Naive thymus-derived CD8-positive, alpha-beta T cell (primary cell): ENCODE measurements at regions not wholly inside any gene's neighbourhood (a gene's known extent, or its start where the extent isn't known, plus 50 kb on each side); places are given as distances from the start of the nearest gene placed in this dataset.

Experiments used
- ATAC-seq, 2 donors: fragments of 150-1000 bp; cut with Tn5 transposase in 1 of 2; sonication (Bioruptor Pico), chemical (Tn5 transposase) in 1 of 2; 1 replicate in 1 of 2; 2 replicates in 1 of 2; pipeline ENCODE4 v1.10.0; 2021; ENCODE audit warnings: mild to moderate bottlenecking in 2 of 2, moderate library complexity in 2 of 2
- POLR2A ChIA-PET: fragments of 350-600 bp; sonication (Branson Sonifier 250); formaldehyde crosslinking; loops from one replicate; lab custom pipeline; 2021; ENCODE audit warnings: antibody characterized with exemption; lab: Charles Lee
- DNase-seq, 10 donors: peaks; one replicate each; pipeline versions ENCODE4 v3.0.0 to v3.0.0-alpha.2; 2020 to 2022
- H3K27ac Mint-ChIP-seq, 10 donors: one replicate each; pipeline ENCODE4 v1.8.0; 2020 to 2022; ENCODE audit warnings: mild to moderate bottlenecking in 10 of 10, mixed read lengths in 10 of 10, moderate library complexity in 4 of 10, inconsistent platforms in 1 of 10
- H3K27me3 Mint-ChIP-seq, 5 donors: one replicate each; pipeline ENCODE4 v1.8.0; 2021 to 2022; ENCODE audit warnings: mixed read lengths in 5 of 5
- H3K36me3 Mint-ChIP-seq, 3 donors: one replicate each; pipeline ENCODE4 v1.8.0; 2020 to 2022; ENCODE audit warnings: mixed read lengths in 3 of 3, mild to moderate bottlenecking in 2 of 3, inconsistent platforms in 1 of 3
- H3K4me1 Mint-ChIP-seq, 4 donors: one replicate each; pipeline ENCODE4 v1.8.0; 2021 to 2022; ENCODE audit warnings: mixed read lengths in 4 of 4
- H3K4me3 Mint-ChIP-seq, 10 donors: one replicate each; pipeline ENCODE4 v1.8.0; 2020 to 2022; ENCODE audit warnings: mild to moderate bottlenecking in 10 of 10, mixed read lengths in 10 of 10, moderate library complexity in 6 of 10, inconsistent platforms in 1 of 10
- H3K9me3 Mint-ChIP-seq, 9 donors: one replicate each; pipeline ENCODE4 v1.8.0; 2020 to 2022; ENCODE audit warnings: mixed read lengths in 9 of 9, mild to moderate bottlenecking in 3 of 9, inconsistent platforms in 1 of 9, moderate library complexity in 1 of 9

DNA sequence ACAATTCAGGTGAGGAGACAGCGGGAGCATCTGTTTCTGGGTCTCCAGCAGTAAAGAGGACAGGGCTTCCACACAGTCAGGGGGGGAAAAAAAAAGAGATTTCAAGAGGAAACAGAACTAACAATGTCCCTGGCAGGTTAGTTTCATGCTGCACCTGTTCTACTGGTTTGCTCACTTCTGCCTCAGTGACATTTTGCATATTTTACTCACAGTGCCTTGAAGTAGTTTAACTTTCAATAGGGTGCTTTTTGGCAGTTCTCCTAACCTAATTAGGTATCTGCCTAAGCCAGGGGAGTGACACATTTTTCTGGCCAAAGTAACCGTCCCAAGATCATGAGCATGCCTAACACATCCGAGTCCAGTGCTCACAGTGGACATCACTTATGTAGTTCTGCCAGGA is 109.0 kb upstream of the ALK start:
- POLR2A ChIA-PET: no interaction called here
- Mint-ChIP-seq H3K27me3 (peaks cover 2 to 30% (median 17%) of the 10 kb centered on the region in 5 donors), H3K9me3 (no peaks in the 10 kb centered on the region), H3K36me3 (no peaks in the 10 kb centered on the region), H3K4me1 (no peaks in the 10 kb centered on the region), H3K27ac (no peak overlapping the region), H3K4me3 (no peak overlapping the region)
- no peak for DNase-seq
- no peak for ATAC-seq

DNA sequence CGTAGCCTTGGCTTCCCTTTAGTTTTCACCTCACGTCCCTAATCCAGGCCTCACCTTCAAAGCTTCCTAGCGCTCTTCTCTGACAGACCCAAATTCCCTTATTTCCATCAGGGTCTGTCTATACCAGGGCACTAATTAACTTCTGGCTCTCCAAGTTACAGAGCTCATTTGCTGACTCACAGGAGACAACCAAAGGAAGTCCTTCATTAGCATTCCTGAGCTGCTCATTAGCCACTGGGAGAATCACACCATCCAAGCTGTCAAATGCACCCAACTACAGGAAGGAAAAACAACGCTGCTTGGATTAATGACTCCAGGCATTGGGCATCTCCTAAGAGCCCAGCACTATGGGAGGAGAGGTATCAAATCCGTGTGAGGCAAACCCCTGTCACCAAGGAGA is 109.8 kb upstream of the ALK start:
- POLR2A ChIA-PET: no interaction called here
- no peak overlapping the region for H3K27ac Mint-ChIP-seq
- ATAC-seq (no peak), DNase-seq (no peak)
- no peaks in the 10 kb centered on the region for H3K9me3 Mint-ChIP-seq
- H3K4me3 Mint-ChIP-seq: no peak overlapping the region
- H3K4me1 Mint-ChIP-seq: no peaks in the 10 kb centered on the region
- no peaks in the 10 kb centered on the region for H3K36me3 Mint-ChIP-seq
- peaks cover 2 to 25% (median 15%) of the 10 kb centered on the region in 5 donors for H3K27me3 Mint-ChIP-seq

DNA sequence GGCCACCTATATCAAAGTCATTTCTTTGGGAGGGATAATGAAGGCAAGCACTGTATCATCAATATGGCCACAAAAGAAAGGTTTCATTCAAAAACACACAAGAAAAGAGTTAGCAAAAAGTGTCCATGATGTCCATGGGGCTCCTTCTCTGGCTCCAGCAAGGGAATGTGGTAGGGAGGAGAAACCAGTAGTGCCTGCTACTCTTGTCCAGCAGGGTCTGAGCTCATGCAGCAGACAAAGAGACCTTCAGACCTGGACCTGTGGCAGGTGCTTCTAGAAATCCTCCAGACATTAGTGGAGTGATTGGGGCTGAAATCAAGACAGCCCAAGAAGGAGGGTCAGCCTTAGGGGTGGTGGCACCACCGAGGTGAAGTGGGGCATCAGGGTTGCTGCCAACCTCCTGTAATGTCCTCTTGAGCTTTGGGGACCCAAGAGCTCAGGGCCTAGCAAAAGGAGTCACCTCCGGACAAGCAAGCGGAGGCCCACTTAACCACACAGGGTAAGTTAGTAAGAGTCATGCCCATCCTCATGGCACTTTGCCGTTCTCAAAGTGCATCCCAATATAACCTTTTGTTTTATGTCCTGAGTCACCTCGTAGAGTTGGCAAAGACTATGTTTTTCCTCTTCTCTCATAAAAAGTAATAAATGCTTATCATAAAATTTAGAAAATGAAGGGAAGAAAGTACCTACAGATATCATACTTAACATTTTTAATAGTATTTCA is 112.6 kb upstream of the YPEL5 start:
- H3K27ac Mint-ChIP-seq: no peak overlapping the region
- H3K9me3 Mint-ChIP-seq: no peaks in the 10 kb centered on the region
- ATAC-seq: no peak
- no peaks in the 10 kb centered on the region for H3K4me1 Mint-ChIP-seq
- POLR2A ChIA-PET: no interaction called here
- H3K4me3 Mint-ChIP-seq: no peak overlapping the region
- peaks cover 2 to 42% (median 13%) of the 10 kb centered on the region in 5 donors for H3K27me3 Mint-ChIP-seq
- DNase-seq: no peak
- H3K36me3 Mint-ChIP-seq: no peaks in the 10 kb centered on the region

DNA sequence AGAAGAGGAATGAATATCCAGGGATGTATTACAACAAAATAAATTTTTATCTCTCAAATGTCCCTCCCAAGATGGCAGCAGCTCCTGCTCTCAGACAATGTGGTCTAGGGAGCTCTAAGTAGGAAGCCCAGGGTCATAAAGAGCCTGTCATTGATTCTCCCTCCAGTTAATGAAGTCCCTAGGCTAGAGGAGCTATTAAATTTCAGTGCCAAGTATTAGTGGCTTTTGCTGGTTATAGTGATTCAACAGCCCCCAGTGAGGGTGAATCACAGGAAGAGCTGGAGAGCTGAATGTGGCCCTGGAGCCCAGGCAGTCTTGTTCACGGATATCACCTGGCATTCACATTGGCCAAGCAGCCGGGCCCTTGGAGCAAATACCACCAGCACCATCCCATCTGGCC is 109.8 kb upstream of the YPEL5 start:
- POLR2A ChIA-PET: no interaction called here
- no peak for ATAC-seq
- Mint-ChIP-seq H3K36me3 (no peaks in the 10 kb centered on the region), H3K27me3 (peaks cover 3 to 29% (median 11%) of the 10 kb centered on the region in 5 donors), H3K4me3 (no peak overlapping the region), H3K27ac (no peak overlapping the region), H3K9me3 (no peaks in the 10 kb centered on the region), H3K4me1 (no peaks in the 10 kb centered on the region)
- DNase-seq: no peak

DNA sequence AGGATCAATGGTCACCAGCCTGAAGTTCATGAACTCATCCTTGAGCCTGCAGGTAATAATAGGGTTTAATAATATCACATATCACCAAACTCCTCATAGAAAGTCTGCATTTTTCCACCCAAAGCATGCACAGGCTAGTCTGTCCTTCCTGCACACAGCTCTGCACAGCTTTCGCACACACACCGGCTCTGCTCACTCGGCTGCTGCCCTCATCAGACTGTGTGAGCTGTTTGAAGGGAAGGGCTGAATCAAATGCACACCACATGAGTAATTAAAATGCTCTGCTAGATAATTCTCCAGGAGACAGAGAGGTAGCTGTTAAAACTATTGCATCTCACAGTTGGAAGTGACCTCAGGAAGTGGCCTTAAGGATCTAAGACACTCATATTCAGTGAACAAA is 108.4 kb upstream of the YPEL5 start:
- ATAC-seq (no peak), DNase-seq (no peak)
- H3K27me3 Mint-ChIP-seq: peaks cover 3 to 29% (median 12%) of the 10 kb centered on the region in 5 donors
- no peaks in the 10 kb centered on the region for H3K9me3 Mint-ChIP-seq
- H3K27ac Mint-ChIP-seq: no peak overlapping the region
- no peak overlapping the region for H3K4me3 Mint-ChIP-seq
- H3K36me3 Mint-ChIP-seq: no peaks in the 10 kb centered on the region
- POLR2A ChIA-PET: no interaction called here
- H3K4me1 Mint-ChIP-seq: no peaks in the 10 kb centered on the region

DNA sequence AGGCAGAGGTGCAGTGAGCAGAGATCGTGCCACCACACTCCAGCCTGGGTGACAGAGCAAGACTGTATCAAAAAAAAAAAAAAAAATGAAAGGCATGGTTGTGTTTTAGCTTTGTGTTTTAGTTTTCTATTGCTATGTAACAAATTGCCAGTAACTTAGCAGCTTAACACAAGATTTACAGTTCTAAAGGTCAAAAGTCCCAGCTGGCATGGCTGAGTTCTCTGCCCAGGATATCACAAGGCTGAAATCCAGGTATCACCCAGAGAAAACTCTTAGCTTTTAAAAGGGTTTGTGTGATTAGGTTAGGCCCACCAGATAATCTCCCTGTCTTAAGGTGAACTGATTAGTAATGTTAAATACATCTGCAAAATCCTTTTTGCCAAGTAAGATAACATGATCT is 107.7 kb upstream of the YPEL5 start:
- POLR2A ChIA-PET: no interaction called here
- no peaks in the 10 kb centered on the region for H3K9me3 Mint-ChIP-seq
- no peak for ATAC-seq

DNA sequence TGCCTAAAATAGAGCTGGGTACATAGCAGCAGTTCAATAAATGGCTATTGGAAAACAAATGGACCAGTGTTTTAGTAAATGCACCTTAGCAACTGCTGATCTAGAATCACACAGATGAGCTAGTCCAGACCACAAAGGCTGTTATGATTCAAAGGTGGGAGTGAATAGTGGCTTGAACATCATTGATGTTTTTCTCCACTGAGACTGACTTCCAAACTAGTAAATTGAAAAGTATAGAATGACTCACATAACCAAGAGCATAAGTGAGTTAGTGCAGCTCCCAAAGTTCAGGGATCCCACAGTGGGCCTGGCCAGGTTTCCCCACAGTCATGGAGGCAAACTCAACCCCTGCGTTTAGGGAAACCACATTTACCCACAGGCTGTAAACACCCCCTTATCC is 106.7 kb upstream of the YPEL5 start:
- POLR2A ChIA-PET: no interaction called here
- peaks cover 3 to 42% (median 18%) of the 10 kb centered on the region in 5 donors for H3K27me3 Mint-ChIP-seq
- no peak for ATAC-seq

More for the DNA sequence above, 107.7 kb upstream of the YPEL5 start:
- Mint-ChIP-seq H3K27me3 (peaks cover 3 to 34% (median 12%) of the 10 kb centered on the region in 5 donors), H3K36me3 (no peaks in the 10 kb centered on the region), H3K4me1 (no peaks in the 10 kb centered on the region), H3K27ac (no peak overlapping the region), H3K4me3 (no peak overlapping the region)
- no peak for DNase-seq

DNA sequence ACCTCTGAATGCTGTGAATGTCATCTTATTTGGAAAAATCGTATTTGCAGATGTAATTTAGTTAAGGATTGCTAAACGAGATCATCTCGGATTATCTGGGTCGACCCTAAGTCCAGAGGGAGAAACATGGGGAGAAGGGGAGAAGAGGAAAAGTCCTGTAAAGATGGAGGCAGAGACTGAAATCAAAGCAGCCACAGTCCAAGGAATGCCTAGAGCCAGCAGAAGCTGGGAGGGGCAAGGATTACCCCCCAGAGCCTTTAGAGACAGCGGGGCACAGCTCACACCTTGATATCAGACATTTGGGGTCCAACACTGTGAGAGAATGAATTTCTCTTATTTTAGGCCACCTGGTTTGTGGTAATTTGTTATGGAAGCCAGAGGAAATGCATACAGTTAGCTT is 104.9 kb upstream of the YPEL5 start:
- ATAC-seq (no peak), DNase-seq (no peak)
- H3K27ac Mint-ChIP-seq: peak overlapping the region in 1 of 10 donors; percentile 41
- peaks cover 6 to 34% (median 18%) of the 10 kb centered on the region in 5 donors for H3K27me3 Mint-ChIP-seq
- no peak overlapping the region for H3K4me3 Mint-ChIP-seq
- H3K36me3 Mint-ChIP-seq: no peaks in the 10 kb centered on the region
- no peaks in the 10 kb centered on the region for H3K9me3 Mint-ChIP-seq
- POLR2A ChIA-PET: no interaction called here
- no peaks in the 10 kb centered on the region for H3K4me1 Mint-ChIP-seq

More for the DNA sequence above, 106.7 kb upstream of the YPEL5 start:
- no peaks in the 10 kb centered on the region for H3K4me1 Mint-ChIP-seq
- H3K36me3 Mint-ChIP-seq: no peaks in the 10 kb centered on the region
- no peak overlapping the region for H3K27ac Mint-ChIP-seq
- no peak for DNase-seq
- no peaks in the 10 kb centered on the region for H3K9me3 Mint-ChIP-seq
- no peak overlapping the region for H3K4me3 Mint-ChIP-seq

DNA sequence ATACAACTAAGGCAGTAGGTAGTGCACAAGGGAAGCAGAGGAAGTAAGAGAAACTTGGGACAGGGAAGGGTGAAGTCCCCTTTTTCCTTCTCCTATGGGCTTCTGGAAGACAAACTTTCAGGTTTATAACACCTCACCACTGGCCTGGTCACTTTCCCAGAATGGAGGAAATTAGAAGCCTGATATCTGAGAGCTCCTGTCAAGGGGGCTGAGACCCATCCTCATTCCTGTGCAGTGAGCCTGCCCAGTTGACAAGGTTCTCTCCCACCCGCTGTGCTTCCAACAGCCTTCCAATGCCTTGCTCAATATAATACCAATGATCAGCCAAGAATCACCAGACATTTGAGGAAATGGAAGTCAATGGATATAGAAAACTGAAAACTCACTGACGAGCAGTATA is 100.4 kb upstream of the YPEL5 start:
- POLR2A ChIA-PET: no interaction called here
- no peak for ATAC-seq

DNA sequence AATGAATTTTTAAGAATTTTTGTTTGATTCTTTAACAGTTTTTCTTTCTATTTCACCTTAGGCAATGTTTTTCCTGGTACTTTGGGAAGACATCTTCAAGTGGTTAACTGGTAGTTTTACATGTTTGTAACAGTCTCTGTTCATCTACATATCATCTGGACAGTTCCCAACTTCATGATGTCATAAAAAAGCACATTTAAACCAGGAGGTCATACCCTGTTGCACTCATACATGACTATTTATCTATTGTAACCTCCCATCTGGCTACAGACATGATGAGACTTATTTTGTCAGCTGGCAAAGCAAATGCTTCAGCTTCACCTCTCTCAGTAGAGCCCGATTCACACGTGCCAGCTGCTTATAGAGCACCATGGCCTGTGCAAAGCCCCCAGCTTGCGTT is 99.8 kb upstream of the YPEL5 start:
- Mint-ChIP-seq H3K36me3 (no peaks in the 10 kb centered on the region), H3K27me3 (peaks cover 5 to 40% (median 19%) of the 10 kb centered on the region in 5 donors), H3K4me3 (no peak overlapping the region), H3K9me3 (no peaks in the 10 kb centered on the region), H3K27ac (no peak overlapping the region), H3K4me1 (no peaks in the 10 kb centered on the region)
- DNase-seq: no peak
- no peak for ATAC-seq
- POLR2A ChIA-PET: no interaction called here

More for the DNA sequence above, 100.4 kb upstream of the YPEL5 start:
- no peaks in the 10 kb centered on the region for H3K4me1 Mint-ChIP-seq
- no peaks in the 10 kb centered on the region for H3K9me3 Mint-ChIP-seq
- H3K36me3 Mint-ChIP-seq: no peaks in the 10 kb centered on the region
- no peak for DNase-seq
- no peak overlapping the region for H3K4me3 Mint-ChIP-seq
- H3K27ac Mint-ChIP-seq: no peak overlapping the region
- peaks cover 6 to 46% (median 15%) of the 10 kb centered on the region in 5 donors for H3K27me3 Mint-ChIP-seq

DNA sequence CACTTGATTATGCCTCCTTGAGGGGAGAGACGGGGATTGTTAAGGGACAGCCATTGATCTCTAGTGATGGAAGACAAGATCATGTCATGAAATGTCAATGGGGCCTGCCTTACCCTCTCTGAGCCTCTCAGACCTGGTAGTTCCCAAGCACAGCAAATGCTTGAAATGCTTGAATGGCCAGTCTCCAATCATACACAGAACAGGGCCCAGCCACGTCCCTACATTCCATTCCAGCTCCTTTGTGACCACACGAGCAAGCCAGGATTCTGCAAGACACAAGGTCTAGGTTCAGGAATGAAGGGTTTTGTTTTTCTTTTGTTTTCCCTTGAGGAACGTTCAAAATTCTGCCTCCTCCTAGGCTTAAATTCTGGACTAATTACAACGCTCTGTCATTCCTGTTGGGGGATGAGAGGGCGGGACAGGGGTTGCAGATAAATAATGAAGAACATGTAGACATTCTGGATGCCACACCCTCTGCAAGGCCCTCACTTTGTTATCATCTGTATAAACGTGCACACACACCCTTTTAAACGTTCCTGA is 98.1 kb upstream of the YPEL5 start:
- no peak for ATAC-seq
- Mint-ChIP-seq H3K9me3 (peaks cover 0 to 10% (median 0%) of the 10 kb centered on the region in 9 donors), H3K4me1 (no peaks in the 10 kb centered on the region), H3K4me3 (no peak overlapping the region), H3K27me3 (peaks cover 7 to 50% (median 24%) of the 10 kb centered on the region in 5 donors), H3K27ac (peak overlapping the region in 1 of 10 donors; percentile 60), H3K36me3 (no peaks in the 10 kb centered on the region)
- POLR2A ChIA-PET: no interaction called here
- no peak for DNase-seq

DNA sequence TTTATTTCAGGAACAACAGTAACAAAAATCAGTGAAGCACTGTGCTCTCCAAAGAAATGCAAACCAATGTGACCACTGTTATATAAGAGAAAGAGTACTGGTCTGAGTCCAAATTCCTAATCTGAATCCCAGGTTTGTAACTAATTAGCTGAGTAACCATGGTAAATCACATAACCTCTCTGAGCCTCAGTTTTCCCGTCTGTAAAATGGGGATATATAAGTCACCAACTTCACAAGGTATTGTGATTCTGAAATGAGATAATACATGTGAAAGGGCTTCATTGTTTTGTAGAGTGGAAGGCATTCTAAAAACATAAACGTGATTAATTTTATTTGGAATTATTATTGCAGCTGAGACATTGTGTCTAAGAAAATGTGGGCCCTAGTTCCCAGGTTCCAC is 91.3 kb upstream of the YPEL5 start:
- Mint-ChIP-seq H3K4me3 (no peak overlapping the region), H3K27me3 (peaks cover 15 to 38% (median 31%) of the 10 kb centered on the region in 5 donors), H3K27ac (no peak overlapping the region), H3K4me1 (no peaks in the 10 kb centered on the region), H3K9me3 (peaks cover 0 to 10% (median 0%) of the 10 kb centered on the region in 9 donors), H3K36me3 (no peaks in the 10 kb centered on the region)
- POLR2A ChIA-PET: no interaction called here
- no peak for DNase-seq
- ATAC-seq: no peak

DNA sequence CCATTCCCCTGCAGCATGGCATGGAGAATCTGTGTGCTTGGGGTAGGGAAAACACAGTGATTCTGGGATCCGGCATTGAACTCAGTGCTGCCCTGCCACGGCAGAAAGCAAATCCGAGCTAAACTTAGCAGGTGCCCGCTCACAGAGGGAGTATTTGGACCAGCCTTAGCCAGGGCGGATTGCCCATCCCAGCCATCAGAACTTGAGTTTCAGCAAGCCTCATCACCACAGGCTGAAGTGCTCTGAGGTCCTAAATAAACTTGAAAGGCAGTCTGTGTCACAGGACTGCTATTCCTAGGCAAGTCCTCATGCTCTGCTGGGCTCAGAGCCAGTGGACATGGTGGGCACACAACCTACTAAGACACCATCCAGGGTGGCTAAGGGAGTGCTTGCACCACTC is 86.2 kb upstream of the YPEL5 start:
- Mint-ChIP-seq H3K9me3 (peaks cover 12 to 48% (median 34%) of the 10 kb centered on the region in 9 donors), H3K4me3 (no peak overlapping the region), H3K4me1 (no peaks in the 10 kb centered on the region), H3K27ac (no peak overlapping the region), H3K36me3 (peaks cover 0 to 36% (median 8%) of the 10 kb centered on the region in 3 donors), H3K27me3 (peaks cover 14 to 42% (median 35%) of the 10 kb centered on the region in 5 donors)
- ATAC-seq (no peak), DNase-seq (no peak)
- POLR2A ChIA-PET: no interaction called here
